ENCODE measurements at regions not wholly inside any gene's neighbourhood (a gene's known extent, or its start where the extent isn't known, plus 50 kb on each side); places are given as distances from the start of the nearest gene placed in this dataset.

DNA sequence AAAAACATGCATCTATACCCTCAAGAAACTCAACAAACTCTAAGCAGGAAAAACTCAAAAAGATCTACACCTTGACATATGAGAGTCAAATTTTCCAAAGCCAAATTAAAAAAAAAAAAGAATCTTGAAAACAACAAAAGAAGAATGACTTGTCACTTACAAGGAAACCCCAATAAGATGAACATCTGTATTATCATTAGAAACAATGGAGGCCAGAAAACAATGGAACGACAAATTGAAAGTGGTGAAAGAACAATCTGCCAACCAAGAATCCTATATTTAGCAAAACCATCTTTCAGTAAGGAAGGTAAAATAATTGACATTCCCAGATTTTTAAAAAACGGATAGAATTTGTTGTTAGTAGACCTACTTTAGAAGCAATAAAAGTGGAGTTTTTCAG, 516.8 kb downstream of the ACTR3B start:
- TF ChIP-seq, protein P1, sequence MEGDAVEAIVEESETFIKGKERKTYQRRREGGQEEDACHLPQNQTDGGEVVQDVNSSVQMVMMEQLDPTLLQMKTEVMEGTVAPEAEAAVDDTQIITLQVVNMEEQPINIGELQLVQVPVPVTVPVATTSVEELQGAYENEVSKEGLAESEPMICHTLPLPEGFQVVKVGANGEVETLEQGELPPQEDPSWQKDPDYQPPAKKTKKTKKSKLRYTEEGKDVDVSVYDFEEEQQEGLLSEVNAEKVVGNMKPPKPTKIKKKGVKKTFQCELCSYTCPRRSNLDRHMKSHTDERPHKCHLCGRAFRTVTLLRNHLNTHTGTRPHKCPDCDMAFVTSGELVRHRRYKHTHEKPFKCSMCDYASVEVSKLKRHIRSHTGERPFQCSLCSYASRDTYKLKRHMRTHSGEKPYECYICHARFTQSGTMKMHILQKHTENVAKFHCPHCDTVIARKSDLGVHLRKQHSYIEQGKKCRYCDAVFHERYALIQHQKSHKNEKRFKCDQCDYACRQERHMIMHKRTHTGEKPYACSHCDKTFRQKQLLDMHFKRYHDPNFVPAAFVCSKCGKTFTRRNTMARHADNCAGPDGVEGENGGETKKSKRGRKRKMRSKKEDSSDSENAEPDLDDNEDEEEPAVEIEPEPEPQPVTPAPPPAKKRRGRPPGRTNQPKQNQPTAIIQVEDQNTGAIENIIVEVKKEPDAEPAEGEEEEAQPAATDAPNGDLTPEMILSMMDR (conservative IDR thresholded peaks at IDR 0.05 in 1 of 2, IDR thresholded peaks at IDR 0.05 in 1 of 2; ENCODE audit: extremely low read depth in 1 of 2, insufficient read depth in 1 of 2, low read depth in 1 of 2, low read length in 2 of 2): no peak
- TF ChIP-seq EZH2 (IDR thresholded peaks at IDR 0.05; ENCODE audit: borderline replicate concordance, low read length): no peak
